Naive thymus-derived CD8-positive, alpha-beta T cell (primary cell): ENCODE measurements at regions not wholly inside any gene's neighbourhood (a gene's known extent, or its start where the extent isn't known, plus 50 kb on each side); places are given as distances from the start of the nearest gene placed in this dataset.

Source experiments
- ATAC-seq, 2 donors: fragments of 150-1000 bp; cut with Tn5 transposase in 1 of 2; sonication (Bioruptor Pico), chemical (Tn5 transposase) in 1 of 2; 1 replicate in 1 of 2; 2 replicates in 1 of 2; pipeline ENCODE4 v1.10.0; 2021; ENCODE audit warnings: mild to moderate bottlenecking in 2 of 2, moderate library complexity in 2 of 2
- POLR2A ChIA-PET: fragments of 350-600 bp; sonication (Branson Sonifier 250); formaldehyde crosslinking; loops from one replicate; lab custom pipeline; 2021; ENCODE audit warnings: antibody characterized with exemption; lab: Charles Lee
- DNase-seq, 10 donors: peaks; one replicate each; pipeline versions ENCODE4 v3.0.0 to v3.0.0-alpha.2; 2020 to 2022
- H3K27ac Mint-ChIP-seq, 10 donors: one replicate each; pipeline ENCODE4 v1.8.0; 2020 to 2022; ENCODE audit warnings: mild to moderate bottlenecking in 10 of 10, mixed read lengths in 10 of 10, moderate library complexity in 4 of 10, inconsistent platforms in 1 of 10
- H3K27me3 Mint-ChIP-seq, 5 donors: one replicate each; pipeline ENCODE4 v1.8.0; 2021 to 2022; ENCODE audit warnings: mixed read lengths in 5 of 5
- H3K36me3 Mint-ChIP-seq, 3 donors: one replicate each; pipeline ENCODE4 v1.8.0; 2020 to 2022; ENCODE audit warnings: mixed read lengths in 3 of 3, mild to moderate bottlenecking in 2 of 3, inconsistent platforms in 1 of 3
- H3K4me1 Mint-ChIP-seq, 4 donors: one replicate each; pipeline ENCODE4 v1.8.0; 2021 to 2022; ENCODE audit warnings: mixed read lengths in 4 of 4
- H3K4me3 Mint-ChIP-seq, 10 donors: one replicate each; pipeline ENCODE4 v1.8.0; 2020 to 2022; ENCODE audit warnings: mild to moderate bottlenecking in 10 of 10, mixed read lengths in 10 of 10, moderate library complexity in 6 of 10, inconsistent platforms in 1 of 10
- H3K9me3 Mint-ChIP-seq, 9 donors: one replicate each; pipeline ENCODE4 v1.8.0; 2020 to 2022; ENCODE audit warnings: mixed read lengths in 9 of 9, mild to moderate bottlenecking in 3 of 9, inconsistent platforms in 1 of 9, moderate library complexity in 1 of 9

DNA sequence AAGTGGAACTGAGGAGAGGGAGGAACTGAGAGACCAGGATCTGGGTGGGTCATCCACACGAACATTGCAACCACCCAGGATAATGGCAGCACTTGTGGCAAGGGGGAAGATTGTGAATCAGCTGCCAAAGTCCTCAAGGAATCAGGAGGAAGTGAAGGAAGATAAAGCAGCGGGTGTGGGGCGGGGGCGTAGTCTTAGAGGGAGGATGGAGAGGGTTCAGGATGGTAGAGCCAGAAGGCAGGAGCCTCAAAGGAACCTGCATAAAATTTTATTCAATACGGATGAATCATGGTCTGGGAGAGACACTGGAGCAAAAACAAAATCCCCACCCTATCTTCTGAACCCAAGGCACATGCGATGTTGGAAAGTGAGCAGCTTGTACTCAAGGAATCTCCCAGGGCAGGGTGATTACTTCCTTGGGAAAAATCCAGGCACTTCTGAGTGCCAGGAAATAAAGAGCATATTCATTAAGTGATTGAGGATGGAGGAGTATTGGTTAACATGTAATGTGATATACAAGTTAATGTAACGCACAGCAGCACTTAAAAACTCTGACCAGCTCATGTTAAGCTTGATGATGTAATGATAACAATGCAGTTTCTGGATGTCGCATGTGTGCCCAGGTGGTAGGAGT lies 82.0 kb upstream of the B3GAT2 start:
- Mint-ChIP-seq H3K4me3 (no peak overlapping the region), H3K27me3 (peaks cover 6 to 27% (median 11%) of the 10 kb centered on the region in 5 donors), H3K27ac (no peak overlapping the region), H3K4me1 (no peaks in the 10 kb centered on the region), H3K36me3 (no peaks in the 10 kb centered on the region), H3K9me3 (no peaks in the 10 kb centered on the region)
- ATAC-seq (no peak), DNase-seq (no peak)
- POLR2A ChIA-PET = no interaction called here

DNA sequence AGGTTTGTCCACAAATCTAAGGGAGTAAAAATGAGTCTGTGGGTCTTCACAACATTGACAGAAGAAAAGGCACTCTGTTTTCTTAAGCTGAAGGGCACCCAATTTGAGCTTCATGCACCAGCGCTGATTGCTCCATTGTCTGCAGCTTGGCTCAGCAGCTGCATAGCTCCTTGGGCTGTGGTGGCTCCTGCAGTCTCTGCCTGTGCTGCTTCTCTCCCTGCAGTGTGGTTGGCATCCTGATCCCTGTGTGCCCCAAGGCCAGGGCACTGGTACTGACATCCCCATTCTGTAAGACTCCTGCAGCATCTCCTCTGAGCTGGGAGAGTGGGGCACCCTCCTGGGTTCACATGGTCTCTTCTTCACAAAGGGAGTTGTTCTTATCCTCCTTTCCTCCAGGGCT lies 83.2 kb upstream of the B3GAT2 start:
- Mint-ChIP-seq H3K27ac (no peak overlapping the region), H3K36me3 (no peaks in the 10 kb centered on the region), H3K4me1 (no peaks in the 10 kb centered on the region), H3K4me3 (no peak overlapping the region), H3K27me3 (peaks cover 3 to 29% (median 11%) of the 10 kb centered on the region in 5 donors), H3K9me3 (no peaks in the 10 kb centered on the region)
- no peak for ATAC-seq
- no peak for DNase-seq
- POLR2A ChIA-PET = no interaction called here

DNA sequence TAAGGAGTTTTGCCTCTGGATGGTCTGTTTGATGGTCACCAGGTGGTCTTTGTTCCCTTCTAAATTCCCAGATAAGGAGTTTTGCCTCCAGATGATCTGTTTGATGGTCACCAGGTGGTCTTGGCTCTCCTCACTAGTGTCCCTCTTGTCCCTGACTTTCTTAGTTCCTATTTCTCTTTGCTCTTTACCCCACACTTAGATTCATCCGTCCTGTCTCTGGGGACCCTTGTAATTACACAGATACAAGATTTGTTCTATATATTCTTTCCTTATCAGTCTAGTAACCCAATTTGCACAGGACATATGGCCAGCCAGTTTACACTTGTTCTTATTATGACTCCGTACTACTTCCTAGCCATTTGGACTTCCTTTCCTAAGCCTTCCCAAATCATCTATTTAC lies 84.0 kb upstream of the B3GAT2 start:
- no peak overlapping the region for H3K4me3 Mint-ChIP-seq
- no peak for DNase-seq
- H3K36me3 Mint-ChIP-seq = no peaks in the 10 kb centered on the region
- peaks cover 3 to 25% (median 7%) of the 10 kb centered on the region in 5 donors for H3K27me3 Mint-ChIP-seq
- POLR2A ChIA-PET = no interaction called here
- H3K9me3 Mint-ChIP-seq = no peaks in the 10 kb centered on the region
- no peaks in the 10 kb centered on the region for H3K4me1 Mint-ChIP-seq
- ATAC-seq = no peak
- H3K27ac Mint-ChIP-seq = no peak overlapping the region

DNA sequence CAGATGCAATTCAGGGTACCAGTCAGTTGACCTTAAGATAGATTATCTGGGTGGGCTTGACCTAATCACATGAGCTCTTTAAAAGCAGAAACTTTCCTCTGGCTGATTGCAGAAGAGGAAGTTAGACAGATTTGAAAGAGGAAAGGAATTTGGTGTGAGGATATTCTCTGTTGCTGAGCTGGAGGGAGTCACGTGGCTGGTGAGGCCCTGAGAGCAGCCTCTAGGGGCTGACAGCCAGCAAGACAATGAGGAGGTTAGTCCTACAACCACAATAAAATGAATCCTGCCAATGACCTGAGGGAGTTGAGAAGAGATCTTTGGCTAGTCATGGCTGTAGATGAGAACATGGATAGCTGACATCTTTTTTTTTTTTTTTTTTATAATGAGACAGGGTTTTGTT lies 87.0 kb upstream of the B3GAT2 start:
- DNase-seq (no peak), ATAC-seq (no peak)
- H3K4me3 Mint-ChIP-seq = no peak overlapping the region
- no peaks in the 10 kb centered on the region for H3K36me3 Mint-ChIP-seq
- peaks cover 0 to 2% (median 0%) of the 10 kb centered on the region in 4 donors for H3K4me1 Mint-ChIP-seq
- H3K27me3 Mint-ChIP-seq = peaks cover 0 to 21% (median 3%) of the 10 kb centered on the region in 5 donors
- no peak overlapping the region for H3K27ac Mint-ChIP-seq
- H3K9me3 Mint-ChIP-seq = no peaks in the 10 kb centered on the region
- POLR2A ChIA-PET = no interaction called here

DNA sequence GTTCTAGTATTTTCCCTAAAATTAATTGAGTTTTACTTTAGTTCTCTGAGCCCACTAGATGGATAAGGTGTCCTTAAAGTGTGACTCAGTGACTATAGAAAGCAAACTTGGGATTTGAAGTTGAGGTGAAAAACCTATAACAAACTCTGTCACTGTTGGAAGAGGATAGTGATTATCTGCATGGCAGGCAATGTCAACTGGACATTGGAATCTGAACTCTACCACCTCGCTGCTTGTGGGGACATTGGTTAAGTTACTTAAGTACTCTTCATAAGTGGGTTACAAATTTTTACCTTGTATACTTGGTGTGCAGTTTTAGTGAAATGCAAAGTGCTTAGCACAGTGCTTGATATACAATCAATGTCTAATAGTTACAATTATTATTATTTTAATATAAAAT lies 87.9 kb upstream of the B3GAT2 start:
- DNase-seq (no peak), ATAC-seq (no peak)
- H3K9me3 Mint-ChIP-seq = no peaks in the 10 kb centered on the region
- H3K4me1 Mint-ChIP-seq = peaks cover 0 to 2% (median 0%) of the 10 kb centered on the region in 4 donors
- H3K27me3 Mint-ChIP-seq = peaks cover 0 to 21% (median 3%) of the 10 kb centered on the region in 5 donors
- POLR2A ChIA-PET = no interaction called here
- H3K36me3 Mint-ChIP-seq = no peaks in the 10 kb centered on the region
- H3K4me3 Mint-ChIP-seq = no peak overlapping the region
- no peak overlapping the region for H3K27ac Mint-ChIP-seq

DNA sequence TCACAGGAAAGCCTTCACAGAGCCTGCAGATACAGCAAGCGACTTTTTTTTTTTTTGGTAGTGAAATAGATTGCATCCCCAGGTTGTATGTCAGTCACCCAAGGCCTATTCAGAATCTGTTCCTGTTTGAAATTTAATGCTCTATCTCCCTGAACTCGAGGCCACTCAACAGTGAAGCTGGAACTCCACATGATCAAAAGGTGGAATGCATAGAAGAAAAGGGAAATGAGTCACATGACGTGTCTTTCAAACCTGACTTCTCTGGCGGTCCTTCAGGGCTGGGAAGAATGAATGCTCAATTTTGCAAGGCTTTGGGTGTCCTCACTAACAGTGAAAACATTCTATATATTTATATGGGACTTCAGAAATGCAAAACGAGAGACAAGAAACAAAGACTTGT lies 88.4 kb upstream of the B3GAT2 start:
- DNase-seq = no peak
- no peaks in the 10 kb centered on the region for H3K36me3 Mint-ChIP-seq
- H3K27me3 Mint-ChIP-seq = peaks cover 0 to 21% (median 3%) of the 10 kb centered on the region in 5 donors
- no peaks in the 10 kb centered on the region for H3K9me3 Mint-ChIP-seq
- H3K4me3 Mint-ChIP-seq = no peak overlapping the region
- no peak for ATAC-seq
- POLR2A ChIA-PET = no interaction called here
- H3K4me1 Mint-ChIP-seq = peaks cover 0 to 2% (median 0%) of the 10 kb centered on the region in 4 donors
- no peak overlapping the region for H3K27ac Mint-ChIP-seq

DNA sequence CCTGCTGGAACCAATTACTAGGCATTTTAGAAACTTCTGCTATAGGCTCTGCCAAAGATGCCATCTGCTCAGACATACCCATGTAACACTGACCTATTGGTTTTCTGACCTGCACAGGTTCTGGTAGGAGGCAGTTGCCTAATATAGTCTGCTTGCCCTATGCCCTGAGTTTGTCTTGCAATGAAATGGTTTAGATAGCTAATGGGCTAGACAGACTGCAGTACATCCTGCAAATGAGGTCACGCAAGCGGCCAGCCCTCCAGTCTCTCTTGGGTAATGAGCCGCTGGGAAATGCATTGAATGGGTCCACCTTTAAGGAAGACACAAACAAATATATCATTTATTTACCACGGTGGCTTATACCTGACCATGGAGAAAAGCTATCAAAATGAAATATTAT lies 90.6 kb upstream of the B3GAT2 start:
- H3K4me3 Mint-ChIP-seq = no peak overlapping the region
- peaks cover 0 to 2% (median 0%) of the 10 kb centered on the region in 4 donors for H3K4me1 Mint-ChIP-seq
- H3K27me3 Mint-ChIP-seq = peaks cover 0 to 28% (median 4%) of the 10 kb centered on the region in 5 donors
- no peak overlapping the region for H3K27ac Mint-ChIP-seq
- POLR2A ChIA-PET = no interaction called here
- H3K9me3 Mint-ChIP-seq = no peaks in the 10 kb centered on the region
- DNase-seq = no peak
- ATAC-seq = no peak
- H3K36me3 Mint-ChIP-seq = no peaks in the 10 kb centered on the region

DNA sequence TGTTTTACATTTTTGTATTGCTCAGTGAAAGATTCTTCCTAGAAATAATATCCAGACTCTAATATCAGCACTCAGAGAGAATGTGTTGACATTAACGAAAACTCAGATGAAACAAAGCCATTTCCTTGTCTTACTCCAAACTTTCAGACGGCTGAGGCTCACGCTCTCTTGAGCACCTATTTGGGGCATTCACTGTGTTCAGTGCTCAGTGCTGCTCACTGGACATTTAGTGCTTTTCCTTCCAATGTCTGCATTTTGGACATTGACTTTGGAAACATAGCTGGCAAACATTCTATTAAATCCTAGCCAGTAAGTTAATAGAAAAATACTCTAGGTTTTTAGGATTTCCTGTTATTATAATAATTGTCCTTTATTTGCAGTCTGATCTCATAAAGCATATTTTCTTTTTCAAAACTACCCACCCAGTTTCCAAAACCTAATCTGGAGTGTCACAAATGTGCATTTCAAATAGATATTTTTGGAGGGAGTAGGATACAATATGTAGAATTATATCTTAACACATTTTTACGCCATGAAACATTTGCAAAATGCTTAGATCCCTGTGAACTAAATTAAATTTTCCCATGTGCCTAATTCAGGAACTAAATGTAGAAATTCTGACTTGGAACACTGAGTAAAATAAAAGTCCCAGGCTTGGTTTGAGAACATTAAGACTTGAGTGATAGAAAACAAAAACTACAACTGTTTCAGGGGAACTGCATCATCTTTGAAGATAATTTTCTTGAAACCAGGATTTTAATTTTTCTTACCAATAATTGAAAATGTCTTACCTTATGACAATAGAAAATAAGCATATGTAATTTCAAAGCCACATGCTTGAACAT lies 91.7 kb upstream of the B3GAT2 start:
- DNase-seq (no peak), ATAC-seq (no peak)
- peaks cover 0 to 2% (median 0%) of the 10 kb centered on the region in 4 donors for H3K4me1 Mint-ChIP-seq
- H3K27ac Mint-ChIP-seq = no peak overlapping the region
- no peaks in the 10 kb centered on the region for H3K36me3 Mint-ChIP-seq
- H3K4me3 Mint-ChIP-seq = no peak overlapping the region
- peaks cover 0 to 27% (median 5%) of the 10 kb centered on the region in 5 donors for H3K27me3 Mint-ChIP-seq
- POLR2A ChIA-PET = no interaction called here
- no peaks in the 10 kb centered on the region for H3K9me3 Mint-ChIP-seq

DNA sequence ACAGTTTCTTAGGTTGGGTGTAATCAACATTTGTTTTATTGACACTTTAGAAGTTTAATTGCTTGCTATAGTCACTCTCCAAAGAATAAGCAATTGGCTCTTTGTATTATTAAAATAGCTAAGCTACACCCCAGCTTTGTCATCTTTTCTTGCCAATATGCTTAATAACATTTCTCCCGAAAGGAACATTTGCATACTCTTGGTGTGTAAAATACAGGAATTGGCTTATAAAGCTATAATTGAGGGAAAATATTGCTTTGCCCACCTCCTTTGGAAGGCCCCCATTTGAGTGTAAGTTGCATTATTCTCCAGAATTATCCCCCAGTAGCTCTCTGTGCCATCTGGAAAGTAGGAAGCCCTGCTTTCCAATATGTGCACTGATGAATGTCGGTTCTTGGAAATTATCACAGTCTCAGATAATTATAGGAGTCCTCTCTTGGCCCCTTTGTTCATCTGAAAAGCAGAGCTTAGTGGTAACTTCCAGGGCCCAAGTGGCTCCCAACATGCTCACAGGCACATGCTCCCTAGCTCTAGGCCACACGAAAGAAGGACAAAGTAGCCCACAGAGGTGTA lies 92.4 kb upstream of the B3GAT2 start:
- DNase-seq (no peak), ATAC-seq (no peak)
- Mint-ChIP-seq H3K4me1 (peaks cover 0 to 2% (median 0%) of the 10 kb centered on the region in 4 donors), H3K9me3 (no peaks in the 10 kb centered on the region), H3K4me3 (no peak overlapping the region), H3K36me3 (no peaks in the 10 kb centered on the region), H3K27me3 (peaks cover 0 to 22% (median 5%) of the 10 kb centered on the region in 5 donors), H3K27ac (no peak overlapping the region)
- POLR2A ChIA-PET = no interaction called here

DNA sequence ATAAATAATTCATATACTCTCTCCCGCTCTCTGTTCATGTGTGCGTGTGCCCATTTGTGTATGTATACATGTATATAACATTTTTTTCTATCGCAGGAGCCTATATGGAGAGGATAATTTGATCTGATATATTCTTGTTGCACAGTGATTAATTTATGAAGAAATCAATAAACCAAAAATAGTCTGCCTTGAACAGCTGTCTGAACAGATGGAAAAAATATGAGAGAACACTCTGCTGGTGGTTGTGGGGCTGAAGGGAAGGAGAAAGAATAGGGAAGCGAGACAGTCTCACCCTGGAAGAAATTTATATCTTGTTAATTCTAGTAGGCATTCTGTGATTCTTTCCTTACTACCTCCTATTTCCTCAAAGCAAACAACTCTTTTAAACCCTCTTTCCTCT lies 96.6 kb upstream of the B3GAT2 start:
- peaks cover 0 to 12% (median 5%) of the 10 kb centered on the region in 5 donors for H3K27me3 Mint-ChIP-seq
- ATAC-seq (no peak), DNase-seq (no peak)
- H3K27ac Mint-ChIP-seq = no peak overlapping the region
- no peaks in the 10 kb centered on the region for H3K36me3 Mint-ChIP-seq
- no peaks in the 10 kb centered on the region for H3K4me1 Mint-ChIP-seq
- POLR2A ChIA-PET = no interaction called here
- H3K4me3 Mint-ChIP-seq = no peak overlapping the region
- no peaks in the 10 kb centered on the region for H3K9me3 Mint-ChIP-seq

DNA sequence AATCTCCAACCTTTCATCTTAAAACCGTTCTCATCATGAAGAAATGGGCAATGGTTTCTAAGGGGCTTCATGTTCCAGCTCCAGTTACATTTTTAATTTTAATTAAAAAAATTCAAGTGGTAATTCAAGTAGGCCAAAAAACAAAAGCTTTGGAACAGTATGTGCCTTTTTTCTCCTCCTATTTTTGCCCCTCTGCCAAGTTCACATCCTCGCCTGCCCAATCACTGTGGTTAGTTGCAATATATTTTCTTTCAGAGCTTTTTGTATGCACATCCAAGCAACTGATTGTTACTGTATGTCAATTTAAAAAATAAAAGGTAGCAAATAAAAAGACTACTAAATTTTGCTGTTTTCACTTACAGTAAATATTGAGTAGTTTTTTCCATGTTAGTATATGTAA lies 99.8 kb upstream of the B3GAT2 start:
- no peak for DNase-seq
- Mint-ChIP-seq H3K36me3 (no peaks in the 10 kb centered on the region), H3K4me1 (no peaks in the 10 kb centered on the region), H3K27me3 (peaks cover 0 to 5% (median 2%) of the 10 kb centered on the region in 5 donors), H3K27ac (no peak overlapping the region), H3K9me3 (no peaks in the 10 kb centered on the region), H3K4me3 (no peak overlapping the region)
- POLR2A ChIA-PET = no interaction called here
- no peak for ATAC-seq

DNA sequence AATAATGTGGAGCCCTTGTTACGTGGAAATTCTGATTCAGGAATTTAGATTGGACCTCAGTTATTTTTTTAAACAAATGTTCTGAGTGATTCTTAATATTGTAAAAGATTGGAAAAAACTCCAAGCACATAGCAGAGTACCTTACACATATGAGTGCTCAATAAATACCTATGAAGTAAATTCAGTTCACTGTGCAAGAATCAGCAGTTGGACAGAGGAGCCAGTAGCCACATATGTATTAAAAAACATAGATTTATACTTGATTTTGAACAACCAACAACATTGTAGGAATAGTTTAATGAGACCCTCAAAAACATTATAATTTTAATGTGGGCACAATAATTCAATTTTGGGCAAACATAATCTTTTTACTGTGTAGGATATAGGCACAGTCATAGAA lies 109.3 kb upstream of the B3GAT2 start:
- no peaks in the 10 kb centered on the region for H3K36me3 Mint-ChIP-seq
- POLR2A ChIA-PET = no interaction called here
- H3K4me3 Mint-ChIP-seq = no peak overlapping the region
- ATAC-seq (no peak), DNase-seq (no peak)
- H3K27me3 Mint-ChIP-seq = peaks cover 2 to 32% (median 3%) of the 10 kb centered on the region in 5 donors
- no peak overlapping the region for H3K27ac Mint-ChIP-seq
- peaks cover 0 to 4% (median 0%) of the 10 kb centered on the region in 9 donors for H3K9me3 Mint-ChIP-seq
- no peaks in the 10 kb centered on the region for H3K4me1 Mint-ChIP-seq

DNA sequence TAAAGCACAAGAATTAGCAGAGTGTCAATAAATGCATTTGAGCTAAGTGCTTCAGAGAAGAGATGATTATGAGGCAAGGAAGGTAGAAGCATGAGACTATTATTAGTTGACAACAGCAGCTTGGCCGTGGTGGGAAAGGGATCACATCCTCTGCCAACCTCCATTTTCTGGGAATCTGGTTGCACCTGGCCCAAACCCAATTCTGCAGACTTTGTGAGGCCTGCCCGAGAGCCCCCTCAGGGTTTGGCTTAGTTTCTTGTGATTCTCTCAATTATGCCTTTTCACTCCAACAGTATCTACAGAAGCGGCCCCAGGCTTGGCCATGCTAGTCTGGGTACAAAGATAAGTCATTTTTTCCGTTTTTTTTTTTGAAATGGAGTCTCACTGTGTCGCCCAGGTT lies 111.0 kb upstream of the B3GAT2 start:
- Mint-ChIP-seq H3K36me3 (no peaks in the 10 kb centered on the region), H3K27ac (no peak overlapping the region), H3K4me3 (no peak overlapping the region), H3K9me3 (peaks cover 0 to 4% (median 0%) of the 10 kb centered on the region in 9 donors), H3K4me1 (no peaks in the 10 kb centered on the region), H3K27me3 (peaks cover 2 to 32% (median 3%) of the 10 kb centered on the region in 5 donors)
- DNase-seq (no peak), ATAC-seq (no peak)
- POLR2A ChIA-PET = no interaction called here
